LNCaP clone FGC (cell line): ENCODE measurements at regions not wholly inside any gene's neighbourhood (a gene's known extent, or its start where the extent isn't known, plus 50 kb on each side); places are given as distances from the start of the nearest gene placed in this dataset.

ENCODE experiments used
- DNase-seq: peaks from one replicate; pipeline ENCODE4 v3.0.0-alpha.2; 2011; ENCODE audit warnings: low read depth
- H3K4me3 ChIP-seq: 2 replicates; pipeline ENCODE4 v1.5.1; 2011; ENCODE audit warnings: mild to moderate bottlenecking, low read depth, low read length, control low read depth
- CTCF ChIP-seq: IDR thresholded peaks from 2 replicates; pipeline ENCODE4 v1.5.1; 2012; ENCODE audit warnings: mild to moderate bottlenecking; ENCODE audit not compliant: control insufficient read depth, insufficient read depth; ENCODE audit errors: extremely low read depth

- no peak for TF ChIP-seq CTCF
- no peak for DNase-seq
- H3K4me3 ChIP-seq = no peak overlapping the region
These were observed 1020.3 kb upstream of the ACO1 start for GRCh38 chr9:31364171-31364570.

- no peak for TF ChIP-seq CTCF
- H3K4me3 ChIP-seq = no peak overlapping the region
- no peak for DNase-seq
These were observed 1011.5 kb upstream of the ACO1 start for GRCh38 chr9:31372799-31373587.

- DNase-seq = no peak
- no peak overlapping the region for H3K4me3 ChIP-seq
- TF ChIP-seq CTCF = no peak
These were observed 1007.1 kb upstream of the ACO1 start for GRCh38 chr9:31377358-31377757.

- H3K4me3 ChIP-seq = no peak overlapping the region
- DNase-seq = no peak
- no peak for TF ChIP-seq CTCF
These were observed 995.8 kb upstream of the ACO1 start for GRCh38 chr9:31388660-31389059.

GRCh38 chr9:31389075-31389474 is 995.4 kb upstream of the ACO1 start:
- no peak overlapping the region for H3K4me3 ChIP-seq
- TF ChIP-seq CTCF = no peak
- DNase-seq = no peak

GRCh38 chr9:31390403-31391025 is 993.9 kb upstream of the ACO1 start:
- TF ChIP-seq CTCF = no peak
- DNase-seq = no peak
- H3K4me3 ChIP-seq = no peak overlapping the region
